ENCODE measurements at regions not wholly inside any gene's neighbourhood (a gene's known extent, or its start where the extent isn't known, plus 50 kb on each side); places are given as distances from the start of the nearest gene placed in this dataset.

- no peak for DNase-seq (ENCODE audit: low spot score)
- Histone ChIP-seq H3K4me1 (ENCODE audit: insufficient read depth) (no peaks in the 10 kb centered on the region), H3K9me2 (replicated peaks; ENCODE audit: insufficient read depth) (no peaks in the 10 kb centered on the region), H3K4me2 (no peak overlapping the region), H3K9me3 (ENCODE audit: low read depth) (no peaks in the 10 kb centered on the region), H3K36me3 (replicated peaks; ENCODE audit: insufficient read depth, low read depth) (no peaks in the 10 kb centered on the region), H3K27ac (no peak overlapping the region), H3K27me3 (no peaks in the 10 kb centered on the region), H4K20me1 (ENCODE audit: insufficient read depth, poor library complexity, severe bottlenecking) (no peaks in the 10 kb centered on the region), H2AFZ (no peak overlapping the region), H3K4me3 (no peak overlapping the region), H3K79me2 (no peaks in the 10 kb centered on the region)
- TF ChIP-seq EZH2phosphoT487 (IDR thresholded peaks at IDR 0.05; ENCODE audit: low read depth, severe bottlenecking, unreplicated experiment), result no peak
- TF ChIP-seq CTCF (IDR thresholded peaks at IDR 0.05; ENCODE audit: poor library complexity), result no peak
- WGBS (ENCODE audit: low lambda C conversion rate, missing lambda C conversion rate), result 100% methylated on average over 4 of the region's 4 CpGs
Observed at GRCh38 chr1:222346955-222347354, 200.9 kb downstream of the HHIPL2 start.

- Histone ChIP-seq H3K9me2 (replicated peaks; ENCODE audit: insufficient read depth) (no peaks in the 10 kb centered on the region), H4K20me1 (ENCODE audit: insufficient read depth, poor library complexity, severe bottlenecking) (no peaks in the 10 kb centered on the region)
- 90% methylated on average over 7 of the region's 7 CpGs for WGBS (ENCODE audit: low lambda C conversion rate, missing lambda C conversion rate)
Observed at GRCh38 chr1:222339376-222339947, 208.4 kb downstream of the HHIPL2 start.

GRCh38 chr1:222335586-222335985 is 212.3 kb downstream of the HHIPL2 start:
- TF ChIP-seq EZH2 (IDR thresholded peaks at IDR 0.05; ENCODE audit: borderline replicate concordance), result no peak
- TF ChIP-seq CTCF (IDR thresholded peaks at IDR 0.05; ENCODE audit: poor library complexity), result no peak
- TF ChIP-seq EZH2phosphoT487 (IDR thresholded peaks at IDR 0.05; ENCODE audit: low read depth, severe bottlenecking, unreplicated experiment), result no peak

More at GRCh38 chr1:222339376-222339947, 208.4 kb downstream of the HHIPL2 start:
- H3K79me2 ChIP-seq, result no peaks in the 10 kb centered on the region
- H3K4me3 ChIP-seq, result no peak overlapping the region
- H3K9me3 ChIP-seq (ENCODE audit: low read depth), result no peaks in the 10 kb centered on the region
- H3K4me2 ChIP-seq, result no peak overlapping the region
- H2AFZ ChIP-seq, result no peak overlapping the region
- H3K27me3 ChIP-seq, result no peaks in the 10 kb centered on the region
- TF ChIP-seq EZH2 (IDR thresholded peaks at IDR 0.05; ENCODE audit: borderline replicate concordance), result no peak
- no peak for TF ChIP-seq CTCF (IDR thresholded peaks at IDR 0.05; ENCODE audit: poor library complexity)
- no peak for TF ChIP-seq EZH2phosphoT487 (IDR thresholded peaks at IDR 0.05; ENCODE audit: low read depth, severe bottlenecking, unreplicated experiment)
- no peak for DNase-seq (ENCODE audit: low spot score)
- H3K4me1 ChIP-seq (ENCODE audit: insufficient read depth), result no peaks in the 10 kb centered on the region
- H3K27ac ChIP-seq, result no peak overlapping the region
- H3K36me3 ChIP-seq (replicated peaks; ENCODE audit: insufficient read depth, low read depth), result no peaks in the 10 kb centered on the region

More at GRCh38 chr1:222335586-222335985, 212.3 kb downstream of the HHIPL2 start:
- Histone ChIP-seq H3K9me3 (ENCODE audit: low read depth) (no peaks in the 10 kb centered on the region), H3K4me3 (no peak overlapping the region), H3K79me2 (no peaks in the 10 kb centered on the region), H3K27ac (no peak overlapping the region), H3K36me3 (replicated peaks; ENCODE audit: insufficient read depth, low read depth) (no peaks in the 10 kb centered on the region), H4K20me1 (ENCODE audit: insufficient read depth, poor library complexity, severe bottlenecking) (no peaks in the 10 kb centered on the region), H3K4me1 (ENCODE audit: insufficient read depth) (peaks cover 4% of the 10 kb centered on the region), H3K4me2 (no peak overlapping the region), H2AFZ (no peak overlapping the region), H3K9me2 (replicated peaks; ENCODE audit: insufficient read depth) (no peaks in the 10 kb centered on the region), H3K27me3 (no peaks in the 10 kb centered on the region)
- no peak for DNase-seq (ENCODE audit: low spot score)
- WGBS (ENCODE audit: low lambda C conversion rate, missing lambda C conversion rate), result 78% methylated on average over 1 of the region's 1 CpG

All from hepatocyte (in vitro differentiated cells).